ENCODE measurements at regions not wholly inside any gene's neighbourhood (a gene's known extent, or its start where the extent isn't known, plus 50 kb on each side); places are given as distances from the start of the nearest gene placed in this dataset.

DNA sequence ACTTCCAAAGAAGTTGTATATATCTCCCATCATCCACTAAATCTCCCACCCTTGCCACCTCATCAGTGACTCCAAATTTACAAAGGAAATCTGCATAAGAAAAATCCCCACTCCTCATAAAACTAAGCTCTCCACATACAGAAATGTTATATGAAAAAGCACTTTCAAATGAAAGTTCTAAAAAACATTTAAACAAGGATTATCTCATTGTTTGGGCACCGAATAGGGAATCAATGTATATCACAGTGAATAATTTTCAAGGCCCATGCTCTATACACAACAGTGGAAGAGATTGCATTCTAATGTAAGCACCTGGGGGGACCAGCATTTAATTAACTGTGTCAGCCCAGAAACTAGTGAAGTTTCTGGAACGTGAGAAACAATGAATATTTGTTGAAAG is 70.1 kb downstream of the OSR1 start:
- no peak for TF ChIP-seq POLR2AphosphoS5 (IDR thresholded peaks at IDR 0.05; ENCODE audit: low read depth)
- TF ChIP-seq GABPA (IDR thresholded peaks at IDR 0.05; ENCODE audit: low read depth) = no peak
- TF ChIP-seq SPI1 (IDR thresholded peaks at IDR 0.05; ENCODE audit: borderline replicate concordance, low read depth) = no peak
- TF ChIP-seq, protein P1, sequence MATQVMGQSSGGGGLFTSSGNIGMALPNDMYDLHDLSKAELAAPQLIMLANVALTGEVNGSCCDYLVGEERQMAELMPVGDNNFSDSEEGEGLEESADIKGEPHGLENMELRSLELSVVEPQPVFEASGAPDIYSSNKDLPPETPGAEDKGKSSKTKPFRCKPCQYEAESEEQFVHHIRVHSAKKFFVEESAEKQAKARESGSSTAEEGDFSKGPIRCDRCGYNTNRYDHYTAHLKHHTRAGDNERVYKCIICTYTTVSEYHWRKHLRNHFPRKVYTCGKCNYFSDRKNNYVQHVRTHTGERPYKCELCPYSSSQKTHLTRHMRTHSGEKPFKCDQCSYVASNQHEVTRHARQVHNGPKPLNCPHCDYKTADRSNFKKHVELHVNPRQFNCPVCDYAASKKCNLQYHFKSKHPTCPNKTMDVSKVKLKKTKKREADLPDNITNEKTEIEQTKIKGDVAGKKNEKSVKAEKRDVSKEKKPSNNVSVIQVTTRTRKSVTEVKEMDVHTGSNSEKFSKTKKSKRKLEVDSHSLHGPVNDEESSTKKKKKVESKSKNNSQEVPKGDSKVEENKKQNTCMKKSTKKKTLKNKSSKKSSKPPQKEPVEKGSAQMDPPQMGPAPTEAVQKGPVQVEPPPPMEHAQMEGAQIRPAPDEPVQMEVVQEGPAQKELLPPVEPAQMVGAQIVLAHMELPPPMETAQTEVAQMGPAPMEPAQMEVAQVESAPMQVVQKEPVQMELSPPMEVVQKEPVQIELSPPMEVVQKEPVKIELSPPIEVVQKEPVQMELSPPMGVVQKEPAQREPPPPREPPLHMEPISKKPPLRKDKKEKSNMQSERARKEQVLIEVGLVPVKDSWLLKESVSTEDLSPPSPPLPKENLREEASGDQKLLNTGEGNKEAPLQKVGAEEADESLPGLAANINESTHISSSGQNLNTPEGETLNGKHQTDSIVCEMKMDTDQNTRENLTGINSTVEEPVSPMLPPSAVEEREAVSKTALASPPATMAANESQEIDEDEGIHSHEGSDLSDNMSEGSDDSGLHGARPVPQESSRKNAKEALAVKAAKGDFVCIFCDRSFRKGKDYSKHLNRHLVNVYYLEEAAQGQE (IDR thresholded peaks at IDR 0.05; ENCODE audit: insufficient replicate concordance, low read depth) = no peak
- TF ChIP-seq, protein P2, sequence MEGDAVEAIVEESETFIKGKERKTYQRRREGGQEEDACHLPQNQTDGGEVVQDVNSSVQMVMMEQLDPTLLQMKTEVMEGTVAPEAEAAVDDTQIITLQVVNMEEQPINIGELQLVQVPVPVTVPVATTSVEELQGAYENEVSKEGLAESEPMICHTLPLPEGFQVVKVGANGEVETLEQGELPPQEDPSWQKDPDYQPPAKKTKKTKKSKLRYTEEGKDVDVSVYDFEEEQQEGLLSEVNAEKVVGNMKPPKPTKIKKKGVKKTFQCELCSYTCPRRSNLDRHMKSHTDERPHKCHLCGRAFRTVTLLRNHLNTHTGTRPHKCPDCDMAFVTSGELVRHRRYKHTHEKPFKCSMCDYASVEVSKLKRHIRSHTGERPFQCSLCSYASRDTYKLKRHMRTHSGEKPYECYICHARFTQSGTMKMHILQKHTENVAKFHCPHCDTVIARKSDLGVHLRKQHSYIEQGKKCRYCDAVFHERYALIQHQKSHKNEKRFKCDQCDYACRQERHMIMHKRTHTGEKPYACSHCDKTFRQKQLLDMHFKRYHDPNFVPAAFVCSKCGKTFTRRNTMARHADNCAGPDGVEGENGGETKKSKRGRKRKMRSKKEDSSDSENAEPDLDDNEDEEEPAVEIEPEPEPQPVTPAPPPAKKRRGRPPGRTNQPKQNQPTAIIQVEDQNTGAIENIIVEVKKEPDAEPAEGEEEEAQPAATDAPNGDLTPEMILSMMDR (IDR thresholded peaks at IDR 0.05; ENCODE audit: insufficient read depth, low read length) = no peak
- no peak for DNase-seq (ENCODE audit: low read depth in 1 of 2, low spot score in 1 of 2)

DNA sequence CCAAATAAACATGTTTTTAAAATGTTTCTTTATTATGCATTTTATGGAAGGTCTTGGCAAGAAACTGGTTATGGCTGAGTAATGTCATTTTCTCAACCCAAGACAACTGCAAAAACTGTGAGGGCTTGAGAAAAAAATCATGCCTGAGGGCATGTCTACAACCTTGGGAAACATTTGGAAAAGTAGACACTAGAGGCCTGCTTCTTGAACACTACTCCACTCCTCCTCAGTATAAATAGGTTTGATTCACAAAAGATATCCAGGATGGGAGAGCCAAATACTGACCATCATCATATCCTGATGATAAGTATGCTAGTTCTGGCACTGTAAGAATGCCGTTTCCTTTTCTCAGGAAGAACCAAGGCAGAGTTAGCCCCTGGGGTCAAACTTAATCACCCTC is 71.1 kb downstream of the OSR1 start:
- no peak for TF ChIP-seq SPI1 (IDR thresholded peaks at IDR 0.05; ENCODE audit: borderline replicate concordance, low read depth)
- no peak for TF ChIP-seq POLR2AphosphoS5 (IDR thresholded peaks at IDR 0.05; ENCODE audit: low read depth)
- TF ChIP-seq GABPA (IDR thresholded peaks at IDR 0.05; ENCODE audit: low read depth) = no peak
- TF ChIP-seq, protein P2 (IDR thresholded peaks at IDR 0.05; ENCODE audit: insufficient read depth, low read length) = no peak
- TF ChIP-seq, protein P1 (IDR thresholded peaks at IDR 0.05; ENCODE audit: insufficient replicate concordance, low read depth) = no peak
- no peak for DNase-seq (ENCODE audit: low read depth in 1 of 2, low spot score in 1 of 2)
- no peak overlapping the region for H3K27ac ChIP-seq (replicated peaks)

More for the DNA sequence above, 70.1 kb downstream of the OSR1 start:
- no peaks in the 10 kb centered on the region for H3K27me3 ChIP-seq (ENCODE audit: insufficient read depth, poor library complexity, severe bottlenecking)
- no peak overlapping the region for H3K27ac ChIP-seq (replicated peaks)
- H3K4me3 ChIP-seq (replicated peaks; ENCODE audit: insufficient read depth, low read length) = no peak overlapping the region

DNA sequence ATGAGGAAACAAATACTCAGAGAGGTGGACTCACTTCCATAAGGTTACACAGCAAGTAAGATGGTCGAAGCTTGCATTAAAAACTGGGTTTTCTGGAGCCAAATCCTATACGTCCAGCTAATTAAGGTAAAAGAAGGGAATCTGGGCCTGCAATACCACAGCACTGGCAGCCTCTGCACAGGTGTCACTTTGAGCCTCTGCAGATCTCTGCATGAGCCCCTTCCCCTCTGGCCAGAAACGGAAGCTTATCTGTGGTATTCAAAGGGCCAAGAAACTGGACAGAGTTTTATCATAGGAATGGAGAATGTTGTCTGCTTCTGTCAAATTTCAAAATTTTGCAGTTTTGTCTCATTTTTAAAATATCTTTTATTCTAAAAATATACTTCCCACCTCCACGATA is 76.1 kb downstream of the OSR1 start:
- DNase-seq (ENCODE audit: low read depth in 1 of 2, low spot score in 1 of 2) = no peak
- Histone ChIP-seq H3K27ac (replicated peaks) (no peak overlapping the region), H3K4me3 (replicated peaks; ENCODE audit: insufficient read depth, low read length) (no peak overlapping the region), H3K27me3 (ENCODE audit: insufficient read depth, poor library complexity, severe bottlenecking) (no peaks in the 10 kb centered on the region)
- TF ChIP-seq, protein P1 (IDR thresholded peaks at IDR 0.05; ENCODE audit: insufficient replicate concordance, low read depth) = no peak
- TF ChIP-seq POLR2AphosphoS5 (IDR thresholded peaks at IDR 0.05; ENCODE audit: low read depth) (no peak), SPI1 (IDR thresholded peaks at IDR 0.05; ENCODE audit: borderline replicate concordance, low read depth) (no peak), GABPA (IDR thresholded peaks at IDR 0.05; ENCODE audit: low read depth) (no peak)
- TF ChIP-seq, protein P2 (IDR thresholded peaks at IDR 0.05; ENCODE audit: insufficient read depth, low read length) = no peak

More for the DNA sequence above, 71.1 kb downstream of the OSR1 start:
- no peaks in the 10 kb centered on the region for H3K27me3 ChIP-seq (ENCODE audit: insufficient read depth, poor library complexity, severe bottlenecking)
- no peak overlapping the region for H3K4me3 ChIP-seq (replicated peaks; ENCODE audit: insufficient read depth, low read length)
